GM19463 (cell line): ENCODE measurements at regions not wholly inside any gene's neighbourhood (a gene's known extent, or its start where the extent isn't known, plus 50 kb on each side); places are given as distances from the start of the nearest gene placed in this dataset.

ENCODE experiments used
- ATAC-seq: cut with Tn5 transposase; IDR thresholded peaks from one replicate; pipeline ENCODE4 v1.9.1; 2021; ENCODE audit warnings: mild to moderate bottlenecking, moderate library complexity; ENCODE audit not compliant: unreplicated experiment

DNA sequence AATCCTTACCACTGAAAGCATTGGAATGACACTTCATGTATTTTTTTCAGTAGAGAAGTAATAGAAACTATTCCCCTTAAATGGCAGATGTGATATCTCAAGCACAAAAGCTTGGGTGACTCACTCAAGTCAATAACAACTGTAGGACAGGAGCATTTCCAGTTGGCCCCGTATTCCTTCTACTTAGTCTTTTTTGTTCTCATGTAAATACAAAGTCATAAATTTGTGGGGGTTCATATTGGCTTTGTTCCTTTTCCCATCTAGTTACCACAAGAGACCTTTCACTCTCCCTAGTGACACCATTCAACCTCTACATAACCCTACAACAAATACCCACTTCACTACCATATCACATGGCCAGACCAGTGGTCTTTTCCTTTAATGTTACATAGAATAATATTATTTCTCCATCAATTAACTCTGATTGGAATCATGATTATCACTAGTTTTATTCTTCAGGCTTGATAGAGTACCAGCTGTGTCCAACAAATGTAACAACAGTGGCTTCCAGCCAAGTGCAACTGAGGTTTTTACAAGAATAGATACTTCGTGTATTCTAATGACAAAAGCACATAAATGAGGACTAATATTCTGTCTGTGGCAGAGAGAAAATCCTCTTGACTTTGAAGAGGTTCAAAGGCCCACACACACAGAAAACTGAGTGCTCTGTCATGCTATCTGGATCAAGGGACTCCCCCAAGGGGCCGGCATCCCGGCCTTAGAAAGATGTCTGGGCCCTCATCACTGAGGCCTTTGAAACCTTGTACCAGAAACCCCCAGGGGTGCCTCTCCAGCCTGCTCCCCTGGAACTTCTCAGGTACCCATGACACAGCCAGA lies 94.0 kb upstream of the THBS1 start:
- no peak for ATAC-seq

DNA sequence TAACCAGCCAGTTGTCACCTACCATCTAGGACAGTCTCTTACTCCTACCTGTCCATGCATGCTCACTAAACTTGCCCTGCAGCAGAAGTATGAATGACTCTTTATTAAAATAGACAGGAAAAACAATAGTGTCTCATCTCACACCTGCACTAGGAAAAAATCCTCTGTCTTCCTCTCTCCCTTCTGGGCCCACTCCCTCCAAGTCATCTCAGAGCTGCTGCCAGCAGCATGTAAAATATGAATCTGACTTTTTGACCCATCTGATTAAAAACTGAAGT lies 93.5 kb upstream of the THBS1 start:
- no peak for ATAC-seq

DNA sequence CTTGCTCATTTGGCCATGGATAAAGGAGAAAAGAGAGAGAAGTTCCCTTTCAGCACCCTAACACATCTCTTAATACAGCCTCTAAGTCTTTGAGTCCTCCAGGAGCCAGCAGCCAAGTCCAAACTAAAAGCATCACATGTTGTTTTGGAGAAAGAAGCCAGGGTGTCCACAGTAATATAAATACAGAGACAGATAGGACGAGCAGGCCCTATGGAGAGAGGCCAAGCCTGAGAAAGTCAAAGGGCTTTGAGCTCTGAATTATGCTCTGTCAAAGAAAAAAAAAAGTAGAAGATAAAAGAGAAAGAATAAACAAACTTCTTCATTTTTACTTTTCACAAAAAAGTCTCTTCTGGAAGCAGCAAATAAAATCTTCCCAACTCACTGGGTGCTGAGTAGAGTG lies 92.4 kb upstream of the THBS1 start:
- no peak for ATAC-seq

DNA sequence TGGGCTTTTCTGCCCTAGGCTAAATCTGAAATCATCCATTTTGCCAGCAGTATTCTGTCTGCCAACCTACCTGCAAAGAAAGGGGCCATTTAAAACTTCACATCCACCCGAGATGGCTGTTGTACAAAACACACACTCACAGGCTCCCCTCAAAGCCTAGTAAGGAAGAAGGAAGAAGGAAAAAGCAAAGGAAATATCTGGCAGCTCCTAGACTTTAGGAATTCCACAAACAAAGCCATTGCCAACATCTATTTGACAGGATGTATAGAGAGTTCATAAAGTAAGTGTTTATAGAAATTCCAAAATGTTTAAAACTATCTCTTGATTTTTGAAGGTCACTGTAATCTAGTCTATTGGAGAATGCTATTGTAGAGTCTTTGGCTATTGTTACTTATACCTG lies 91.9 kb upstream of the THBS1 start:
- ATAC-seq, result no peak

DNA sequence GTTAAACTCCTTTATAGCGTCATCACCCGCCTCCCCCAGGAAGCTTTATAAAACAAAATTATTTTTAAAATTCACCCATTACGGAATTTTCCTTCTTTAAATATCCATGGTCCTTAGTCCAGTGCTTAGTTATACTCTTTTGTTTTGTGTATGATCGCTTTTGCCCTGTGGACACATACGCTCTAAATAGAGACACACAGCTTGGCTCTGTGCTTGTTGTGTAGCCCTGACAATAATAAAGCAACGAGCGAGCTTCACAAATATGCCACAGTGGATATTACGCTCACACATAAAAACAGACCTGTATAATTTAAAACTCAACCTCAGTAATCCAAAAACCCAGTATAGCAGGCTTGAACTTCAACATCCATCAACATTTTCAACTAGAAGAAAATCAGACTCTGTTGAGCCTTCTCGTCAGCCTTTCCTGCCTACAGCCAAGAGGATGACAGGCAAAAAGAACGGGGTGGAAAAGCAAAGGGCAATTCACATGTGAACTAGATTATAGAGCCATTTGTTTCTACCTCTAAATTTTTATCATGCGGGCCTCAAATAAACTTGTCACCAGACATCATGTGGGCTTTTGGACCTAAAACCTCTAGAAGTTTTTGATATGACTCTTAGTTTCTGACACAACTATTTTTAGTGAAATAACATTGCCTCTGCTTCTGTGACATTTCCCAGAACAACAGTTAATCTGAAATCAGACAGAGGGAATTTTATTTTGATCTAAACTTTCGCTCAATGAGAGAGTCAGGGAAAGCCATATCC lies 89.6 kb upstream of the THBS1 start:
- no peak for ATAC-seq

DNA sequence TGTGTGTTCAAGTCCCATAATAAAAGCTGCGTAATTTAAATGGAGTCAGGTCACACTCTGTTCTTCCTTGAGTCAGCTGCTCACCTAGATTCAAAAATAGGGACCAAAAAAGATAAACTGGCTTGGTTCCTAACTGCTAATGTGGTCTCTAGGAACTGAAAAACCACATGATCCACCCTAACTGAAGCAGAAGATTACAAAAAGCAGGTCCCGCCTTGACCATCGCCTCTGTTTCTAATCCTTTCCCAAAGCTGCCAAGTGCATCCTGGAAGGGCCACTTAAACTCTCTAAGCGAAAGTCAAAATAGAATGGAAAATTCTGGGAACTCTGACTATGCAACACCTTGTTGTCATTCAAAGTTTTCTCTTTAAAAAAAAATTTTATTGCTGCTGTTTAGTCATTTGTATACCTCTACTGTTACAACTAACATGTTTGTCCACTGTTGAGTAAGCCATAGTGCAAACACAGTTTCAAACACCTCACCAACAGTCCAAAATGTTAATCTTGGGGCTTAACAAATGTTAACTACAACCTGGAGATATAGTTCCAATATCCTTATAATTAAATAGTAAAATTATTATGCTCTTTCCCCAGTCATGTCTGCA lies 88.9 kb upstream of the THBS1 start:
- ATAC-seq, result no peak

DNA sequence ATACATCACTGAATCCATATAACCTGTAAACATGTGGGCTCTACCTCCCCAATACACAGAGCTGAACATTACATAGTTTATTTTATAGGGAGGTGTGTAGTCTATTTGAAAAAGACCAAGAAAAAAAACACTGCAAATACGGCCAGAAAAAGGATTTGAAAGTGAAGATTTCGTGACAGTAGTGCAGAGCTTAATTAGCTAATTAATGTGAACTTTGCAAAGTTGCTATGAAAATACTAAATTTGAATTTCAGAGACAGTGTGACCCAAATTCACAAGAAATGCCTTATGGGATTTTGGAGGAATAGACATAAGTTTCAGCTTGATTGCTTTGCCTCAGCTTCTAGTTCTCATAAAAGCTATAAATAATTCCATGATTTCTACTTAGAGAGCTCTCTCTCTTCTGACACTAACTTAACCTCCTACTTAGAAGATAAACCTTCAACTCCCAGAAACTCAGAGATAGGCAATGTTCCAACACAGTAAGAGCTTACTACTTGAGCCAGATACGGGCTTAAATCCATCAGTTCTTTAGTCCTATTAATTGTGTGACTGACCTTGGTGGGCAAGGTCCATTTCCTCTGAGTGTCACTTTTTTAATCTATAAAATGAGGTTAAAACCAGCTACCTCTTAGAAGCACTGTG lies 87.3 kb upstream of the THBS1 start:
- no peak for ATAC-seq

DNA sequence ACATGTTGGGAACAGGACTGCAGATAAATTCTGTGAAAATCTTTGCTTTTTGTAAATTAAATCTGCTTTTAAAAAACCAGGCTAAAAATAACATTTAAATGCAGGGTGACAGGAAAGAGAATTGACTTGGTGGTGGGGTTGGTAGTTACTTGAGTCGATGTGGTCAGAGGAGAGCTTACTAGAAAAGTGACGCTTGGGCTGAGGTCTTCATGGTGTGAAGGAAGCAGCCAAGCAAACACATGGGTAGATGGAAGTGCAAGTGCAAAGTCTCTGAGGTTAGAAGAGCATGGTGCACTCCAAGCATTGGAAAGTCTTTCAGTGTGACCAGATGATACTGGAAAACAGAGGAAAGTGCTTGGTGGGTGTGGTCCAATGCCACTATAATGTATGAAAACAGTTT lies 86.4 kb upstream of the THBS1 start:
- ATAC-seq, result no peak

DNA sequence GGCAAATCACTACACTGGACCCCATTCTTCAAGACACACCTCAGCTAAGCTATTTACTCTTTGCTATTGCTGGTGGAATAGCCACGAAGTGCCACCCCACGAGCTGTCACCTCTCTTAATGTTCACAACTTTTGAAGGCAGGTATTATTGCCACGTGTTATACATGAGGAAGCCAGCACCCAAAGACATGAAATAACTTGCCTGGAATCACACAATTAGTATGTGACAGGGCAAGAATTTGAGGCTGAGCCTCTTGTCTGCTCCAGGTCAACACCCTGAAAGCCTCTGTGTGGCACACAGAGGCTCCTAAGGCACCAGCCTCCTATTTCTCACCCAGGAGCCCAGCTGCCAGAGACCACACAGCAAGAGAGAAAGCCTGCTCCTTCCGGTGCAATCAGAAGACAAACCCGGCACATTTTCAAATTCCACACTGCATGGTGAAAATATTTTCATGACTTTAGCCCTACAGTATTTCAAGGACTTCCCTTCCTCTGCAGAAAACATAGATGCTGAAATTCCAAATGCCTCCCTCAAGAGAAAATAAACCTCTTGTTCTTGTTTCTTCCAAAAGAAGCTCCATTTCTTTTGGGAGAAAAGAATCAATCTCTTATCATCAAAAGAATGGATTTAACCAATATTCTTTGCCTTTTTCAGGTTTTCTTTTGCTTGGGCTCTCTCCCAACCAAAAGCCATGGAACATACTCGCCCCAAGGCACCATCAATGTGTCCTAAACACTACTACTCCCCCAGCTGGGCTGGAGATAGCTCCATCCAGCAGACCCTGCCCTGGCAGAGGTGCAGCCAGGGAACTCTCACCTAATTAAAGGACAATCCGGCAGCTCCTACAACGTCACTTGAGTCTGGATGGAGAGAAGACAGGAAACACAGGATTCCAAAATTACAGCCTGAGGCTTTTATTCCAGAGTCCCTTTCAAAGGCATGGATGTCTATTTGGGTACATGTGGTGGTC lies 84.7 kb upstream of the THBS1 start:
- no peak for ATAC-seq

DNA sequence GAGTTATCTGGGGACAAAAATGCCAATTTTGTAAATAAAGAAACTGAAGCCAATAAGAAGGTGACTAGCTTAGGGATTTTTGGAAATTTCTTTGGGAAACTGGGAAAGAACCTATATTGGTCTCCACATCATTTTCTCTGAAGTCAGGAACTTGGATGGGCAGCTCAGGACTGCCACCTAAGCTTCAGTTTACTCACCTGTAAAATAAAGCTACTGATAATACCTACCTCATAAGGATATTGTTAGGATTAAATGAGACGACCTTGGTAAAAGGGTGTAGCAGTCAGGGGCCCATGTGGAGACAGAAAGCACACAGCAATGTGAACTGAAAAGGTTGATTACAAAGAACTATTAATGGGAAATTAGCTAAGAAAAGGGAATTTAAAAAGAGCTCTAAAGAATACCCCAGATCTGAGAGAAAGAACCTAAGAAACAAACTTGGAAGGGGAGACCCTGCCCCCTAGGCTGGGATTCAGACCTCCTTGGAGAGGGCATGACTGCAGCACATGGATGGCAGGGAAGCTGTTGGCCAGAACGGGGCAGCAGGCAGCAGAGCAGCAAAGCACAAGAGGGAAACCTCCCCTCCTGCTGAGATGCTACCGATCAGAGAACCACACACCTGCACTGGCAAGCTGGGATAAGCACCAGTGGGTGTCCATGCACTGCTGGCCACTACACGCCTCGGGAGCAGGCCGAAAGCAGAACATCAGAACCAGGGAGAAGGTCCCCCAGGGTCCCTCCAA lies 83.7 kb upstream of the THBS1 start:
- ATAC-seq, result no peak

DNA sequence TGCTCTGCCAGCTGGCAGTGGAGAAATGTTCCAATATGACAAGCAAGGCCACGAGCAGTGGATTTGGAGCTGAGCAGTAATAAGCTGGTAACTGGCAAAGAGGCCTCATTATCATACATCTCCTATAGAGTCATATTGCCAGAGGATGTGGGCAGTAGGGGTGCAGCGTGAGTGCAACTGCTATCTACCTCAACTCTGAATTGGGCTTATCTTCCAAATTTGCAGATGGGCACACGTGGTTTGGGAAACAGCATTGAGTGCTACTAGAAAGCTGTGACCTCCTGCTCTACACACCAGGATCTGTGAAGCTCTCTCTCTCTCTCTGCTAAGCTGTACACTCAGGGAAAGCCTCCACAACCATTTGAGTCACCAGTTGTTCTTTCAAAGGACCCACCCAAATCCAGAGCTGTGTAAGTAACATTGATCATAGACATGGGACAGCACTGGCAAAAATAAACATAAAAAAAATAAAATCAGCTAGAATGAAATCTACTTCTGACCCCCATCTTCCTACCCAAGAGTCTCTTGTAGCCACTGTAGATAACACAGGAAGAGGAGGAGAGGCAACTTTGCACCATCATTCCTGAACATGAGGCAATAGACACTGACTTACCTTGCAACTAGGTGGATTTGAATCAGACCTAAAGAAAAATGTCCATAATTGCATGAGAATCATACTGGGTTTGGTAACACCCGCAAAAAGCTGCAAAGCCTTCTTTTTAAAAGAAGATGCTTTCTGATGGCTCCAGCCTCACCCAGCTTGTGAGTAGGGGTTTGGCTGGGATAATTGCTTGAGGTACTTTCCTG lies 82.9 kb upstream of the THBS1 start:
- ATAC-seq, result no peak

DNA sequence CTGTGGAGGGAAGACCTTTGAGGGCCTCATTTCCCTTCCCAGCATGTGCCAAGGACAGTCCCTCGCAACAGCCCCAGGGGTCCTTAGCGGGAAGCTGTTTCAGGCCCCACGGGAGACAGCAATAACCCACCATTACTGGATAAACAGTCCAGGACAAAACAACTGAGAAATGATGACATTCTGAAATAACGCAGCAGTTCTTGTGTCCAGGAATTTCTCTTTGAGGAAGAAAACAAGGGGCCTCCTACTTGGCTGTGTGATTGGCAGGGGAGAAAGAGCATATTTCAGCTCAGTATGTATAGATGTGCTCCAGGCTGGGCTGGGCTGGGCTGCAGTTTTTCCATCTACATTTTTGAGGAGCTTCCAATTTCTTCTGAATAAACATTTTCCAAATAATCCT lies 82.2 kb upstream of the THBS1 start:
- no peak for ATAC-seq

DNA sequence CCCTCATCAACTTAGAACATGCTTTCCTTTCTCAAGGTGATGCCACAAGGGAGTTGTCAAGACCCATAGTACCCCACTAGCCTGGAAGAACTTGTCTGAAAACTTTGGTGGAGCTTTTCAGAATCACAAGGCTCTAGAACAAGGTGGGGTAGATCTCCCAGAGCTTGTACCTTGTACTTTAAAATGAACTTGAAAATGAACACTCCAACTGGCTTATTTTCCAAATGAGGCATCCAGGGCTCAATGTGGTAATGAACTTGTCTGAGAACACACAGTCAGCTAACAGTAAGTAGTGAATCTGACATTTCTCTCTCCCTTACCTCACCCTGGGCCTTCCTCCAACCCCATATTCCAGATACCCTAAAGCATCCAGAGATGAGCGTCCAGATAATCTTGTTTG lies 81.8 kb upstream of the THBS1 start:
- ATAC-seq, result no peak

DNA sequence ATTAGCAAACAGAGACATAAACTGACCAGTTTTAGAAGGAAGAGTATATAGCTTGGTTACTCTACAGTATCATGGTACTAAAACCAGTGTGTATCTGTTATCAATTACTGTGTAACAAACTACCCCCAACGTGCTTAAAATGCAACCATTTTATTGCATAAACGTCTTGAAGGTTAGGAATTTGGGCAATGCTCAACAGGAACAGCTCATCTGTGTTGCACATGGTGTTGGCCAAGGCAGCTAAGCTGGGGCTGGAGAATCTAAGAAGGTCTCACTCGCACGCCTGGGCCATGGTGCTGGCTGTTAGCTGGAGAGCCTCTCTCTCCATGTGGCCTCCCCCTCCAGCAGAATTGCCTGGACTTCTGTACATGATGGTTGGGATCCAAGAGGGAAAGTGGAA lies 81.2 kb upstream of the THBS1 start:
- ATAC-seq, result no peak

DNA sequence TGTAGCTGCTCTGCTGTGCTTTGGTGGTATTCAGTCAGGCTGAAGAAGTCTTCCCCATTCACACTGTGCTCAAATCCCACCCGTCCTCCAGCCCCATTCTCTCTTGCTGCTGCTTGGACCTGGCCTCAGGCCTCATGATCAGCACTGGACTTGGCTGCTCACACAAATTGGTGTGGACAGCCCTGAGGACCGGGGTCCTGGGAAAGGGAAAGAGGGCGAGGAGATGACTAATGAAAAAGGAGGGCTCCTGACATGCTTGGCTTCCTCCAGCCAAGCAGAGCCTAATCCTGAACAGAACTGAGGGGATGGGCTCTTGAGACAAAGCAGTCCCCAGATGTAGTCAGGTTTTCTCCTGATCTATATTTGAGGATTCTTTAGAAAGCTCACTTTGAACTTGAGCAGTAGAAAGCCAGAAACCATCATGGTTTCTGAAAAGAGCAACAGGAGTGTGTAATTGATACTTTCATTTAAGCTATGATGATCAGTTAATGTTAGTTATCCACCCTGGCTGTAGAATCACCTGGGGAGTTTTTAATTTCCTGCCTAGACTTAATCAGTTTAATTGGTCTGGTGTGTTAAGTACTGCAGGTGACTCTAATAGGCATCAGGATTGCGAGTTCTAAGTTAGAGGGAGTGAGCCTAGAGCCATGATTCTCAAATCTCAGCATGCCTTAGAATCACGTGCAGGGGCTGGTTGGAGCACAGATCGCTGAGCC lies 79.4 kb upstream of the THBS1 start:
- ATAC-seq, result no peak

DNA sequence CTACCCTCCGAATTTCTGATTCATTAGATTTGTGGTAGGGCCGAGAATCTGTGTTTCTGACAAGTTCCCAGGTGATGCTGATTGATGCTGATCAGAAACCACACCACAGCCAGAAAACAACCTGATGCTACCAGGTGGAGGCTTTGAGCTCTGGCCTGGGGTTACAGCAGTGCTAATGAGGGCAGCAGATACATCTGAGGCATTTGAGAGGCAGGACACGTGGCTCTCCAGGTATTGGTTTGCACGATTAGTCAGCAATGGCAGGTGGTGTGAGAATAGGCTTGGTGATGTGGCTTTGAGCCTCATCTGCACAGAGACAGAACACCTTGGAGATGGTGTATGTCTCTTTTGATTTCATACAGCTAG lies 78.8 kb upstream of the THBS1 start:
- no peak for ATAC-seq

DNA sequence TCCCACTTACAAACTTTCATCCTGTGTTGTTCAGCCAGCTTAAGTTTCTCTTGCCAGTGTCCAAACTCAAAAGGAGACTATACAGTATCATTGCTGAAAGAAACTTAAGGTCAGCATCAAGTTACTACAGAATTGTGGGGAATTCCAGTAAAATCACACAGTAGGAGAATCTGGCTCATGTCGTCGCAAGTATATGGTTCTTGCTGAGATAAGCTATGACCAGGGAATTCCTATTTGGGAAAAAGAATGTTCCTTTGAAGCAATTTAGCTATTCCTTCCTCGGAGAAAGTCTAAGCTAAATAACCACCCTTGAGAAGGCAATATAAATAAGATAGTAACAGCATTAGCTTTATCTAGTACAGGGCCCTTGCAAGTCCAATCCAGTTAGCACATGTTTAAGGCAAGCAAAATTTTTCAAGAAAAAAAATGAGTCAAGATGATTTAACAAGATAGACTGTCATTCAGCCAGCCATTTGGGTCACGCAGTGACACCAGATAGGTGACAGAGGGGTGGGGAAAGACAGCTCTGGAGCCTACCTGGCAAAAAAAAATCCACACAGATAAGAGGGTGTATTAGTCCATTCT lies 78.2 kb upstream of the THBS1 start:
- no peak for ATAC-seq

DNA sequence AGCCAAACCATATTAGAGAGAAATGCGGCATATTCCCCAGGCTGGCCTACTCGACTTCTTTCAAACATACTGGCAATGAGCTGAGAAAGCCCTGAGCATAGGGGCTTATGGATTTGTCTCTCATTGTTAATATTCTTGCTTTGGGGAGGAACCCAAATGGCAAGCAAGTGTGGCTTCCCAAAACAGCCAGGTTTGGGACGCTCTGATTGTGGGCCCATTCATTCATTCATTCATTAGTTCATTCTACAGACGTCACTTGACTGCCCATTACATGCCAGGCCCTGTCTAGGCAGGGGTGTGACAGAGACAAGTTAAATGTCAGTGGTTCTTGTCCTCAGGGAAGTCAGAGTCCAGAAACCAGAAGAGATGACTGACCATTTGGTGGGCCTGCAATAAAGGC lies 77.4 kb upstream of the THBS1 start:
- no peak for ATAC-seq
